ENCODE measurements at regions not wholly inside any gene's neighbourhood (a gene's known extent, or its start where the extent isn't known, plus 50 kb on each side); places are given as distances from the start of the nearest gene placed in this dataset.
"Not testable (repeated sequence)": the region's sequence is repeated elsewhere in the genome, so short reads cannot be mapped to it uniquely, and the experiment has no call there.

GRCh38 chr10:7108141-7108540, 302.7 kb downstream of the SFMBT2 start:
- no peak for DNase-seq (ENCODE audit: low spot score)

DNA sequence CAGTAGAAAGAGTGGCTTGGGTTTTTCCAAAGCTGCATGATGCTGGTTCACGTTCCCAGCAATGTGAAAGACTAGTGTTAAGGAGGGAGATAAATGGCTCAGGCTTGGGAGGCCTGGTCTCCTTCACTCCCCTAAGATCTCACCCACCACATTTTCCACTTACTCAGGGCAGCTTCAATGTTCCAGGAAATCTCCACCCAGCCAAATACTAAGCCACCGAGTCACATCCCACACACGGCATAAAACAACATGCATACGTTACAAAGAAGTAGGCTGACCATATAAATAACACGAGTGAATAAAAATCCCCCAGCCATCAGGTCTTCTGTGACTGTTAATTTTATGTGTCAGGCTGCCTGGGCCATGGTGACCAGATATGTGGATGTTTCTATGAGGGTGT, 303.5 kb downstream of the SFMBT2 start:
- DNase-seq (ENCODE audit: low spot score): no peak

DNA sequence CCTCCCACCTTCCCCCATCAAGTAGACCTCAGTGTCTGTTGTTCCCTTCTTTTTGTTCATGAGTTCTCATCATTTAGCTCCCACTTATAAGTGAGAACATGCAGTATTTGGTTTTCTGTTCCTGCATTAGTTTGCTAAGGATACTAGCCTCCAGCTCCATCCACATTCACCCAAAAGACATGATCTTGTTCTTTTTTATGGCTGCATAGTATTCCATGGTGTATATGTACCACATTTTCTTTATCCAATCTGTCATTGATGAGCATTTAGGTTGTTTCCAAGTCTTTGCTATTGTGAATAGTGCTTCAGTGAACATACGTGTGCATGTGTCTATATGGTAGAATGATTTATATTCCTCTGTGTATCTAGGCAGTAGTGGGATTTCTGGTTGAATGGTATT, 306.5 kb downstream of the SFMBT2 start:
- not testable (repeated sequence) for DNase-seq (ENCODE audit: low spot score)

DNA sequence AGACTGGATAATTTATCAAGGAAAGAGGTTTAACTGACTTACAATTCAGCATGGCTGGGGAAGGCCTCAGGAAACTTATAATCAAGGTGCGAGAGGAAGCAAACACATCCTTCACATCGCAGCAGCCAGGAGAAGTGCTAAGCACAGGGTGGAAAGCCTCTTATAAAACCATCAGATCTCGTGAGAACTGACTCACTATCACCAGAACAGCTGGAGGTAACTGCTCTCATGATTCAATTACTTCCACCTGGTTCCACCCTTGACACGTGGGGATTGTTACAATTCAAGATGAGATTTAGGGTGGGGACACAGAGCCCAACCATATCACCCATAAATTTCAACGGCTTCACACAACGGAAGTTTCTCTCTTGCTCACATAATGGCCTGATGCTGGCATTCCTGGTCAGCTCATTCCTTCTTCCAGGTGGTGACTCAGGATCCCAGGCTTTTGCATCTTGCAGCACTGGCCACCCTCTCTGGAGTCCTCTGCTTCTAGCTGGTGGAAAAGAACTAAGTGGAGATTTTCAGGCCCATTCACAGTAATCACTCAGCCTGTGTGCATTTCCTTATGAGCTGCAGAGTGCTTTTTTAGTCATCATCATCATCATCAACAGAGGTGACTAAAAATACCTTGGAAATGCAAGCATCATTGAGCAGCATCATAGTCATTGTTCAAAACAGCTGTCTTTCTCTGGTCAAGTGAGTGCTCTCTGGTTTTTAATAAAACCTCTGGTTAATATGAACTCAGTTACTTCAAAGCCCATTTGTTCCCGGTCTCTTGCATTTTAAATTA, 308.1 kb downstream of the SFMBT2 start:
- no peak for DNase-seq (ENCODE audit: low spot score)

DNA sequence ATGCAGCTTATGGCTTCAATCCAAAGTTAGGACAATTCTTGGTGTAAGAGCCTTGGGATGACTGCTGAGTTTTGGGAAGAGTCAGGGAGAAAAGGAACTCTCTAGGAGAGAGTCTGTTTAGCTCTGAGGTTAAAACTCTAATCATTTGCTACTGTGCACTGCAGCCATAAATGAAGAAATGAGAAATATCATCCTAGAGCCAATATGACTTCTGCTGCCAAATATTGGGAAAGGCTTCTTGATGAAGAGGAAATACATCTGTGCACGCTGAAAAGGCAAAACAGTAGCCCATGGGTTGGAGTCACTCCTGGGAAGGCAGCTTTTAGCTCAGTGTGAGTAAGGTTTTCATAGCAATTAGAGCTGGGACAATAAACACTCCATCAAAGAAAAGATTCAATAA, 308.8 kb downstream of the SFMBT2 start:
- no peak for DNase-seq (ENCODE audit: low spot score)

GRCh38 chr10:7101451-7101850, 309.4 kb downstream of the SFMBT2 start:
- DNase-seq (ENCODE audit: low spot score): no peak

- DNase-seq (ENCODE audit: low spot score): no peak
Measured at GRCh38 chr10:7100032-7100702, 310.7 kb downstream of the SFMBT2 start.

- DNase-seq (ENCODE audit: low spot score): no peak
Measured at GRCh38 chr10:7098160-7098762, 312.6 kb downstream of the SFMBT2 start.

DNA sequence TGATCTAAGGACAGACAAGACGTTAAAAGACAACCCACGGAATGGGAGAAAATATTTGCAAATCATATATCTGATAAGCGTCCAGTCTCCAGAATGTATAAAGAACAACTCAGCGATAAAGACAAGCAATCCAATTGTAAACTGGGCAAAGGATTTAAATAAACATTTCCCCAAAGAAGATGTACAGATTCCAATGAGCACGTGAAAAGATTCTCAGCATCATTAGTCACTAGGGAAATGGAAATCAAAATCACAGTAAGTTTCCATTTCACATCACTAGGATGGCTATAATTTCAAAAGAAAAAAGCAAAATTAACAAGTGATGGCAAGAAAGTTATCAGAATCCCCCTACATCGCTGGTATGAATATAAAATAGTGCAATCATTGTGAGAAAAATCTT, 316.1 kb downstream of the SFMBT2 start:
- DNase-seq (ENCODE audit: low spot score): no peak

GRCh38 chr10:7093368-7093767, 317.5 kb downstream of the SFMBT2 start:
- DNase-seq (ENCODE audit: low spot score): no peak

- DNase-seq (ENCODE audit: low spot score): no peak
Measured at GRCh38 chr10:7092603-7093002, 318.2 kb downstream of the SFMBT2 start.

GRCh38 chr10:7090529-7090928, 320.3 kb downstream of the SFMBT2 start:
- no peak for DNase-seq (ENCODE audit: low spot score)

- DNase-seq (ENCODE audit: low spot score): no peak
Measured at GRCh38 chr10:7085913-7086589, 324.8 kb downstream of the SFMBT2 start.

- DNase-seq (ENCODE audit: low spot score): no peak
Measured at GRCh38 chr10:7085147-7085912, 325.5 kb downstream of the SFMBT2 start.

DNA sequence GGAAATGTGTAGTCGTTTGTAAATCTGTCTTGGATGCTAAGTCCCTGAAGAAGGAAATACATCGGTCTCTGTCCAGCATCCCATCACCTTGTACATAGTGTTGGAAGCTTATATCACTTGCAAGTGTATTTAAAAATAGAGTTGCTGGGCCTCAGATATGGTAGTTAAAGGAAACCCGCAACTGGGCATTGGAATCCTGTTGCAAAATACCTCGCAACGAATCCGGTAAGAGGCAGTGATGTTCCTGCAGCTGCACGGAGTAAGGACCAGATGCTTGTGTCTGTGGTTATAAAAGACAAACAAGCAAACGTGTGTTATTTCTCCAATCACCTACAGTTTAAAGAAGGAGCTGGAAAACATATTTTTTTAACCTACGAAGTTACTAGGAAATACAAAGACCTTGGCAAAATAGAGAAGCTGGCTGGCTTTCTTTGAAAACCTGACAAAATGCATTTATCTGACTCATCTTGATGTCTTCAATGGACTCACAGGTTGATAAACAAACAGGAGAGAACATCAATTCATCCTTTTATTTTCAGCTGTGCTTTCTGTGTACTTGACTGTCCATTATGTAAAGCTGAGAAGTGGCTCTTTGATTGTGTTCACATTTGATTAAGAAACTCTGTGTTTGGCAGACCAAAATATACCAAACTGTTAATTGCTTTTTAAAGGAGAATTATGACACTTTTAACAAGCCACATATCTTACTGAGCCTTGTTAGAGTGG, 326.4 kb downstream of the SFMBT2 start:
- no peak for DNase-seq (ENCODE audit: low spot score)

DNA sequence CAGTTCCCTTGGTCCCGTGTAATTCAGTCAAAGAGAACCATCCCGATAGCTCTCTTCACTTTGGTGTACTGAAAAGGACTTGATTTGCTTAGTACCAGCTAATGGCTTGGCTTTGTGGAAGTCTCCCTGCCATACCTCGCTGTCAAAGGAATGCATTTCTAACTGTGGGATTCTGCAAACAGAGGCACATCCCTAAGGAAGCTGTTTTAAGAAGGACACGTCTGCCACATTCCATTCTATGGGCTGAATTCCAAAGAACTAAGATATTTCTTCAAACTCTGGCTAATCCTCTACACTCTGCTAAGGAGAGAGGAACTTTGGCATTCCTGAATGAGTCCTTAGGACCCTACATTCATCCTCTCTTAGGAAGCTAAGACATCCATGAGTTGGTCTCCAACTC, 327.9 kb downstream of the SFMBT2 start:
- DNase-seq (ENCODE audit: low spot score): no peak

GRCh38 chr10:7077880-7078279, 333.0 kb downstream of the SFMBT2 start:
- no peak for DNase-seq (ENCODE audit: low spot score)

GRCh38 chr10:7075851-7076250, 335.0 kb downstream of the SFMBT2 start:
- DNase-seq (ENCODE audit: low spot score): no peak

DNA sequence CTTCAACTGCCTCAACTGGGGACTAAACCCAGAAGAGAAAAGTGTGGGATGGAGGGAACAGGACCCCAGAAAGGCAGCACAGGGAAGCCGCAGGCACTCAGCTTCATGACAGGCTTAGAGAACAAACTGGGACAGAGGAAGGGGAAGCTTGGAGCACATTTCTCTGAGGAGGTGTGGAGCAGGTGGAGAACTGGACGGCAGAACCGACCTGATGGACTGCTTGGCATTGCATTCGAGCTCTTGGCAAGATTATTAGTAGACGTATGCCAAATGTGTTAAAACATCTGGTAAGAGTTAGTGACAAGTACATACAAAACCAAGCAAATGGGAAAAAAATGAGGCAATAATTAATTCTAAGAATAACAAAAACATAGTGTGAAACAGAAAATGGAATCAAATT, 335.7 kb downstream of the SFMBT2 start:
- no peak for DNase-seq (ENCODE audit: low spot score)

GRCh38 chr10:7071421-7071820, 339.4 kb downstream of the SFMBT2 start:
- DNase-seq (ENCODE audit: low spot score): no peak

DNA sequence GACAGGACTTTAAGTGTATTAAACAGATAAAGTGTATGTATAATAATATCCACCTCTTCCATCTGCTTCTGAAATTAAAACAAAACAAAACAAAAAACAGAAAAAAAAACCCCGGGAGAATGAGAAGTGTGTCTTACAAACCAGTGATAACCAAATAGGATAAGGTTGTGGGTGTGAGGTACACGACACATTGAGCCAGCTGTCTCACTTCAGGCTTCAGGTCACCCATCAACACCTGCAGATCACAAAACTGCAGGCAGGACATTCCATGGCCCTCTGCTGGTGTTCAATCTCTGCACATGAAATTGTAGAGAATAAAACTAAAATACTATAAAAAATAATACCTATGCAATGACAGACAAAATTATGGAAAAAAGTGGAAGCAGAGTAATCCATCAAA, 339.9 kb downstream of the SFMBT2 start:
- DNase-seq (ENCODE audit: low spot score): no peak
